ENCODE measurements at regions not wholly inside any gene's neighbourhood (a gene's known extent, or its start where the extent isn't known, plus 50 kb on each side); places are given as distances from the start of the nearest gene placed in this dataset.

GRCh38 chr3:44060164-44060563 is 181.5 kb upstream of the TOPAZ1 start (continued):
- TF ChIP-seq JUNB (IDR thresholded peaks at IDR 0.05; ENCODE audit: unreplicated experiment) (no peak), EZH2phosphoT487 (IDR thresholded peaks at IDR 0.05; ENCODE audit: unreplicated experiment) (no peak), POLR2AphosphoS5 (IDR thresholded peaks at IDR 0.05; ENCODE audit: low read depth) (no peak), STAT1 (IDR thresholded peaks at IDR 0.05; ENCODE audit: unreplicated experiment) (no peak), EZH2 (IDR thresholded peaks at IDR 0.05; ENCODE audit: low read depth, unreplicated experiment) (no peak), CTCF (conservative IDR thresholded peaks at IDR 0.05; ENCODE audit: low read depth in 2 of 2) (no peak), NANOG (IDR thresholded peaks at IDR 0.05; ENCODE audit: borderline replicate concordance) (no peak), ZNF114 (CRISPR knock-in tag; IDR thresholded peaks at IDR 0.05) (no peak)

- Histone ChIP-seq H3K9me2 (ENCODE audit: insufficient read depth) (no peaks in the 10 kb centered on the region), H2AFZ (no peak overlapping the region), H3K27me3 (ENCODE audit: insufficient read depth) (no peaks in the 10 kb centered on the region), H3K36me3 (ENCODE audit: insufficient read depth) (no peaks in the 10 kb centered on the region), H3F3A (replicated peaks; ENCODE audit: low read depth) (no peaks in the 10 kb centered on the region), H4K20me1 (replicated peaks; ENCODE audit: insufficient read depth) (no peaks in the 10 kb centered on the region), H3K4me2 (no peak overlapping the region), H3K27ac (ENCODE audit: low read depth) (no peak overlapping the region), H3K79me2 (replicated peaks; ENCODE audit: insufficient read depth) (no peaks in the 10 kb centered on the region), H3K4me3 (no peak overlapping the region), H3K4me1 (ENCODE audit: insufficient read depth) (peaks cover 15% of the 10 kb centered on the region)
- Mint-ChIP-seq H3K27ac (no peak overlapping the region), H3K4me1 (peaks cover 51% of the 10 kb centered on the region), H3K27me3 (ENCODE audit: insufficient read depth, low read depth, poor library complexity) (peaks cover 2% of the 10 kb centered on the region), H3K4me3 (no peak overlapping the region), H3K36me3 (ENCODE audit: low read depth) (no peaks in the 10 kb centered on the region), H3K9me3 (no peaks in the 10 kb centered on the region; the same call in 2 of the 3 replicates)
- DNase-seq (ENCODE audit: low spot score) (no peak), ATAC-seq (no peak)
- TF ChIP-seq EZH2 (IDR thresholded peaks at IDR 0.05; ENCODE audit: low read depth, unreplicated experiment) (no peak), EZH2phosphoT487 (IDR thresholded peaks at IDR 0.05; ENCODE audit: unreplicated experiment) (no peak), ETS1 (IDR thresholded peaks at IDR 0.05) (no peak), REST (IDR thresholded peaks at IDR 0.05; ENCODE audit: unreplicated experiment) (no peak), NANOG (IDR thresholded peaks at IDR 0.05; ENCODE audit: borderline replicate concordance) (no peak), CREB1 (CRISPR knock-in tag; IDR thresholded peaks at IDR 0.05; ENCODE audit: low read depth) (no peak), JUNB (IDR thresholded peaks at IDR 0.05; ENCODE audit: unreplicated experiment) (no peak), ZNF462 (CRISPR knock-in tag; IDR thresholded peaks at IDR 0.05) (no peak), STAT1 (IDR thresholded peaks at IDR 0.05; ENCODE audit: unreplicated experiment) (no peak), ZNF331 (CRISPR knock-in tag; IDR thresholded peaks at IDR 0.05; ENCODE audit: low read depth) (no peak)
Measured at GRCh38 chr3:44061268-44061667, 180.4 kb upstream of the TOPAZ1 start.
